HPDE6-E6E7 (cell line): ENCODE measurements at regions not wholly inside any gene's neighbourhood (a gene's known extent, or its start where the extent isn't known, plus 50 kb on each side); places are given as distances from the start of the nearest gene placed in this dataset.

Source experiments
- DNase-seq: peaks from one replicate; pipeline ENCODE4 v3.0.0; 2011; ENCODE audit warnings: missing footprints; ENCODE audit errors: extremely low spot score

GRCh38 chr1:219401724-219402625 is 210.9 kb downstream of the ZC3H11B start:
- no peak for DNase-seq

- DNase-seq = no peak
Observed at GRCh38 chr1:219399446-219399845, 213.5 kb downstream of the ZC3H11B start.

DNA sequence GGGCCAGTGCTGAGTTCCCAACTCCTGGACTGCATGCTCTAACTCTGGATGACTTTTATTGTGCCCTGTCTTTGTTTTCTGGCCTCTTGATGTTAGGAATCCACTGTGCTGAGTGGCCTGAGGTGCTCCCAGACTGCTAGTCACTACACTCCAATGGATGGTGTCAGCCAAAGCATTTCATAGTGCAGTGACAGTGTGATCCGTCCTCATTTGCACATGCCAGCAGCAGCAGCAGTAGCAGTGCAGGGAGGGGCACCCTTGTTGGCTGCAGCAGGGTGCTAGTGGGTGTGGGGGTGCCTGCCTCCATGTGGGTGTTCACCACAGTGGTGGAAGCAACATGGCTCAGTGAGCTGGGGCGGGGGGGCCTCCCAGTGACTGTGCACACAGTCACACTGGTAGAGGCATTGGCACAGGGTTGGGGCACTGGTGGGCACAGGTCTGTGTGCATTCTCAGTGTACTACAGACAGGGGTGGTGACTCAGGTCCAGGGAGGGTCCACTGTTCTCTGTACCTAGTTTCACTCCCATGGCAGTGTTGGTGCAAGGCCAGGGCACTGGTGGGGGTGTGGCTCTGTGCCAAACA is 214.0 kb downstream of the ZC3H11B start:
- DNase-seq = no peak

- DNase-seq = no peak
Observed at GRCh38 chr1:219397511-219397910, 215.4 kb downstream of the ZC3H11B start.

- DNase-seq = no peak
Observed at GRCh38 chr1:219391297-219391696, 217.6 kb downstream of the LYPLAL1 start.

GRCh38 chr1:219387211-219387610 is 213.5 kb downstream of the LYPLAL1 start:
- no peak for DNase-seq

- peak; percentile 57 for DNase-seq
Observed at GRCh38 chr1:219385787-219386427, 212.2 kb downstream of the LYPLAL1 start.

GRCh38 chr1:219383281-219383680 is 209.6 kb downstream of the LYPLAL1 start:
- no peak for DNase-seq

GRCh38 chr1:219381396-219381795 is 207.7 kb downstream of the LYPLAL1 start:
- DNase-seq = no peak

- DNase-seq = no peak
Observed at GRCh38 chr1:219380463-219380862, 206.8 kb downstream of the LYPLAL1 start.

- DNase-seq = no peak
Observed at GRCh38 chr1:219379691-219380090, 206.0 kb downstream of the LYPLAL1 start.

GRCh38 chr1:219374636-219375035 is 201.0 kb downstream of the LYPLAL1 start:
- no peak for DNase-seq

GRCh38 chr1:219374046-219374566 is 200.4 kb downstream of the LYPLAL1 start:
- DNase-seq = no peak

DNA sequence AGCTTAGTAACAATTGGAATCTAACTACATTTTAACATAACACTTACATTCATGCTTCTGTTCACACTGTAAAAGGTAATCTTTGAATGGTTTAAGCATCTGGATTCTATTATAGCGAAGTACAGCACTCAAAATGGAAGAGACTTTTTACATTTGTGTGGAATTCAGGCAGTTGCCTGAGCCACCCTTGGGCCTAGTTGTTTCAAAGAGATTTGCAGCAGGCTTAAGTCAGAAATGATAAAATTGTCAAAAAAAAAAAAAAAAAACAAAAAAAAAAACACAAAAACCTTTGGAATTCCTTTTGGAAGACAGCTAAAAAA is 199.9 kb downstream of the LYPLAL1 start:
- no peak for DNase-seq

- DNase-seq = no peak
Observed at GRCh38 chr1:219372916-219373615, 199.4 kb downstream of the LYPLAL1 start.

DNA sequence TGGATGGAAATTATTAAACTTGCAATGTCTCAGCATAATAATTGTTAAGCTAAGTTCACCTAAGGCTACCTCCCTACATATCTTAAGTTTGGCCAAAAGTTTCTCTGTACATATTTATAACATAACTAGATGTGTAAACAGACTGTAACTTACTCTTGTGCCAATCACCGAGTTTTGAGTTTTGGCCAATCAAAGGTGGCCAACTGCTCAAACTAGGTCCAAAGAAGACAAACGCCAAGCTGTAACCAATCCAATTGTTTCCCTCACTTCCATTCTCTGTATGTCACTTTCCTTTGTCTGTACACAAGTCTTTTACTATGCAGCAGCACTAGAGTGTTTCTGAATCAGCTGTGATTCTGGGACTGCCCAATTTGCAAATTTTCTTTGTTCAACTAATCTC is 197.8 kb downstream of the LYPLAL1 start:
- no peak for DNase-seq

GRCh38 chr1:219367496-219367895 is 193.8 kb downstream of the LYPLAL1 start:
- no peak for DNase-seq

DNA sequence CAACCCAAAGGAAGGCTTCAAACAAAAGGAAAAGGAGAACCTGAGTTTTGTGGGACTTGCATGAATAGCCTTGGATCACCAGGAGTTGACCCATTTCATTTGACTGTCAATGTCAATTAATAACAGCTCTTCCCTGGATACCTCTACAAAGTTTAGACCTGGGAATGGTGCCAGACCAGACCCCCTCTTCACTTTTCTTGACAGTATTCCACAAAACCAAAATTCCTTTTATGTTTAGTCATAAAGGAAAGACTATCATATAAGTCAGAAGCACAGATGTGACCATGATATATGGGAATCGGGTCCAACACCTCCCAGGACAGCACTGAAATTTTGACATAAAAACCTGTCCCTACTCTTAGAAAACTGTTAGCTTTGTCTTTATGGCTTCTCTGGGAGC is 191.8 kb downstream of the LYPLAL1 start:
- no peak for DNase-seq

GRCh38 chr1:219362702-219363101 is 189.0 kb downstream of the LYPLAL1 start:
- DNase-seq = no peak

DNA sequence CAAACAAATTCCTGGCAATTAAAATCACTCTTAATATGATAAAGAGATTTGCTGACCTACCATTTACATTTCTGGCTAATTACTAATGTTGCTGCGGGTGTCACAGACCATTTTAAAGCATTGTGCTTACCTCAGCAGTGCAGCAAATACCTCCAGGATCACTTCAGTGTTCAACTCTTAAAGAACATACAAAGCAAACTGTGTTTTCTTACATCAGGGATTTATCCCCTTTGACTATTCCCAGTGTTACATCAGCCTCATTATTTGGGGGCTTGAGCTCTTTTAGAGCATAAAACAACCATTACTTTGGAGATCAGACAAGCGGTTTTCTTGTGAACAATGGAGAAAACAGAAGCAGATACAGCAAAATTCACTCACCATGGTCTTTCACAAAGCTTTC is 185.4 kb downstream of the LYPLAL1 start:
- DNase-seq = no peak

GRCh38 chr1:219358080-219358479 is 184.4 kb downstream of the LYPLAL1 start:
- DNase-seq = no peak

GRCh38 chr1:219354962-219355361 is 181.3 kb downstream of the LYPLAL1 start:
- no peak for DNase-seq
